HCT116 (cell line): ENCODE measurements at regions not wholly inside any gene's neighbourhood (a gene's known extent, or its start where the extent isn't known, plus 50 kb on each side); places are given as distances from the start of the nearest gene placed in this dataset.

Source experiments
- ATAC-seq: fragments of 200-7000 bp; cut with Tn5 transposase; 2 replicates; pipeline ENCODE4 v1.9.1; 2020; ENCODE audit warnings: mild to moderate bottlenecking, moderate library complexity
- BruUV-seq: library from RNA; stranded (reverse); fragments of 400-500 nt; replicated peaks from 2 replicates; lab custom pipeline; 2021; lab: Mats Ljungman, UMichigan
- CTCF ChIA-PET: fragments of 300-600 bp; sonication (Branson Sonifier 250); formaldehyde crosslinking; loops from one replicate; lab custom pipeline; 2021; ENCODE audit warnings: antibody characterized with exemption; lab: Charles Lee
- POLR2A ChIA-PET: fragments of 300-600, 350-600 bp; sonication (Branson Sonifier 250); formaldehyde crosslinking; loops from one replicate; lab custom pipeline; 2021; ENCODE audit warnings: antibody characterized with exemption; lab: Charles Lee
- RAD21 ChIA-PET, 2 experiments: fragments of 300-600 bp; sonication (Branson Sonifier 250); formaldehyde crosslinking; loops; one replicate each; lab custom pipeline; 2023; ENCODE audit warnings: low total read pairs in 2 of 2; ENCODE audit not compliant: uncharacterized antibody in 2 of 2, unreplicated experiment in 2 of 2, low non-redundant PET in 1 of 2; lab: Charles Lee
- DNase-seq: peaks from one replicate; pipeline ENCODE4 v3.0.0-alpha.2; 2010; ENCODE audit warnings: low read depth, low spot score
- H2AFZ ChIP-seq: fragments of 200-600 bp; shearing (Covaris generic), sonication (generic); 2 replicates; pipeline ENCODE4 v1.6.1; 2017; ENCODE audit warnings: low read depth, mixed run types, mixed read lengths, antibody characterized with exemption, low read length; ENCODE audit not compliant: poor library complexity, severe bottlenecking
- H3K27ac ChIP-seq: 2 replicates; pipeline ENCODE4 v1.5.1; 2012; ENCODE audit warnings: low read depth, low read length
- H3K27me3 ChIP-seq: fragments of 200-600 bp; sonication (generic); 2 replicates; pipeline ENCODE4 v1.6.1; 2016; ENCODE audit warnings: mixed run types, low read length, mixed read lengths; ENCODE audit not compliant: insufficient read depth
- H3K36me3 ChIP-seq, 2 experiments: fragments of 200-500 bp in 1 of 2; fragments of 200-600 bp in 1 of 2; sonication (Bioruptor generic) in 1 of 2; sonication (generic) in 1 of 2; 2 replicates each; pipeline versions ENCODE4 v1.5.1 to v1.6.1; 2014 to 2016; ENCODE audit warnings: low read length in 2 of 2, inconsistent platforms in 1 of 2, mixed read lengths in 1 of 2, mixed run types in 1 of 2; ENCODE audit not compliant: insufficient read depth in 2 of 2, control insufficient read depth in 1 of 2
- H3K4me1 ChIP-seq, 2 experiments: fragments of 200-600 bp in 1 of 2; sonication (generic) in 1 of 2; 2 replicates each; pipeline versions ENCODE4 v1.5.1 to v1.6.1; 2012 to 2017; ENCODE audit warnings: low read length in 2 of 2, inconsistent platforms in 1 of 2, mild to moderate bottlenecking in 1 of 2, mixed read lengths in 1 of 2, mixed run types in 1 of 2, moderate library complexity in 1 of 2; ENCODE audit not compliant: insufficient read depth in 2 of 2, control insufficient read depth in 1 of 2
- H3K4me2 ChIP-seq: fragments of 200-600 bp; sonication (generic); 2 replicates; pipeline ENCODE4 v1.6.1; 2017; ENCODE audit warnings: mixed run types, low read length, mixed read lengths
- H3K4me3 ChIP-seq, 2 experiments: fragments of 200-600 bp in 1 of 2; sonication (generic) in 1 of 2; replicated peaks in 1 of 2; 2 replicates each; pipeline ENCODE4 v1.5.1; 2011 to 2016; ENCODE audit warnings: low read length in 2 of 2, control low read depth in 1 of 2, low read depth in 1 of 2, mild to moderate bottlenecking in 1 of 2, mixed read lengths in 1 of 2, mixed run types in 1 of 2
- H3K79me2 ChIP-seq: fragments of 200-600 bp; sonication (generic); 2 replicates; pipeline ENCODE4 v1.6.1; 2017; ENCODE audit warnings: mild to moderate bottlenecking, mixed run types, low read length, moderate library complexity, mixed read lengths; ENCODE audit not compliant: insufficient read depth
- H3K9ac ChIP-seq: fragments of 200-600 bp; sonication (generic); 2 replicates; pipeline ENCODE4 v1.6.1; 2016; ENCODE audit warnings: low read length, mixed read lengths
- H3K9me2 ChIP-seq: fragments of 200-600 bp; sonication (generic), shearing (Covaris generic); 2 replicates; pipeline ENCODE4 v1.6.1; 2017; ENCODE audit warnings: mixed run types, mild to moderate bottlenecking, moderate library complexity; ENCODE audit not compliant: insufficient read depth
- H3K9me3 ChIP-seq, 2 experiments: fragments of 200-500 bp in 1 of 2; fragments of 200-600 bp in 1 of 2; sonication (Bioruptor generic) in 1 of 2; sonication (generic) in 1 of 2; 2 replicates each; pipeline ENCODE4 v1.6.1; 2014 to 2017; ENCODE audit warnings: low read length in 2 of 2, mixed read lengths in 2 of 2, inconsistent platforms in 1 of 2, low read depth in 1 of 2, mild to moderate bottlenecking in 1 of 2, mixed run types in 1 of 2, moderate library complexity in 1 of 2; ENCODE audit not compliant: control insufficient read depth in 1 of 2, insufficient read depth in 1 of 2
- H4K20me1 ChIP-seq: fragments of 200-600 bp; sonication (generic), shearing (Covaris generic); 2 replicates; pipeline ENCODE4 v1.6.1; 2017; ENCODE audit warnings: mixed run types, mild to moderate bottlenecking, moderate library complexity; ENCODE audit not compliant: insufficient read depth
- CBX3 ChIP-seq: IDR thresholded peaks from 2 replicates; pipeline ENCODE4 v1.6.1; 2012; ENCODE audit warnings: low read depth
- EZH2 ChIP-seq: fragments of 200-600 bp; sonication (generic); IDR thresholded peaks from 2 replicates; pipeline ENCODE4 v1.6.1; 2017; ENCODE audit warnings: antibody characterized with exemption, mixed run types
- EZH2phosphoT487 ChIP-seq: fragments of 200-600 bp; IDR thresholded peaks from 2 replicates; pipeline ENCODE4 v1.6.1; 2018; ENCODE audit warnings: antibody characterized with exemption, borderline replicate concordance
- FOSL1 ChIP-seq: IDR thresholded peaks from 2 replicates; pipeline ENCODE4 v1.6.1; 2012; ENCODE audit warnings: low read depth
- JUND ChIP-seq: IDR thresholded peaks from 2 replicates; pipeline ENCODE4 v1.6.1; 2012
- MAX ChIP-seq: IDR thresholded peaks from 2 replicates; pipeline ENCODE4 v1.6.1; 2012
- POLR2A ChIP-seq: IDR thresholded peaks from 2 replicates; pipeline ENCODE4 v1.7.0; 2011; ENCODE audit warnings: borderline replicate concordance; ENCODE audit not compliant: insufficient read depth, insufficient read length; ENCODE audit errors: extremely low read depth
- YY1 ChIP-seq: IDR thresholded peaks from 2 replicates; pipeline ENCODE4 v1.6.1; 2011; ENCODE audit warnings: low read length, low read depth, moderate library complexity, mild to moderate bottlenecking; ENCODE audit not compliant: insufficient replicate concordance; ENCODE audit errors: extremely low read depth
- ZNF274 ChIP-seq: fragments of 200-500 bp; sonication (Bioruptor generic); IDR thresholded peaks from 2 replicates; pipeline ENCODE4 v1.6.1; 2014; ENCODE audit warnings: mild to moderate bottlenecking, low read depth, low read length, inconsistent platforms
- intact Hi-C: fragments of 100-400 bp; cut with micrococcal nuclease; formaldehyde crosslinking; loops from 2 replicates; pipeline ENCODE4 v1.10.0; 2022
- TF ChIP-seq, protein P1 (sequence below): IDR thresholded peaks from 2 replicates; pipeline ENCODE4 v1.6.1; 2012; ENCODE audit warnings: low read depth
- TF ChIP-seq, protein P2 (sequence below): IDR thresholded peaks from 2 replicates; pipeline ENCODE4 v1.6.1; 2012

DNA sequence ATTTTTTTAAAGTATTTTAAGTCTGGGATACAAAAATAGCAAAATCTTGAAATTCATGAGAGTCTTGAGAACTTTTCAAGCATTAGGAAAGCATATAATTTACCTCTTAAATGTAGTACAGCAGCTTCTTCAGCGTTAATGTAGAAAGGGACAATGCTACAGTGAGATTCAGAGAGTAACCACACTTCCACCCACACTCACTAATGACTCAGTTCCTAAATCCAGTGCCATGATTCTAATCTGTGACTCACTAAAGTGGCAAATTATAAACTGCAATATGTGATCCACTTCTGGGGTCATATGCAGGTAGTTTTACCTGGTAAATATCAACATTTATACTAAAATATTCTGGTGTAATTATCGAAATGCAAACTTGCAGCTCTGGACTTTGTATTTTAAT, 434.5 kb upstream of the TUSC1 start:
- CTCF ChIA-PET, result no interaction called here
- RAD21 ChIA-PET, result no interaction called here
- BruUV-seq, result no TSS peak
- H3K27ac ChIP-seq, result no peak overlapping the region
- no peak overlapping the region for H2AFZ ChIP-seq
- DNase-seq, result no peak
- no peak overlapping the region for H3K4me3 ChIP-seq
- no peak overlapping the region for H3K4me2 ChIP-seq
- H3K79me2 ChIP-seq, result no peaks in the 10 kb centered on the region
- no peaks in the 10 kb centered on the region for H3K9me2 ChIP-seq
- no peaks in the 10 kb centered on the region for H4K20me1 ChIP-seq
- H3K4me1 ChIP-seq, result no peaks in the 10 kb centered on the region
- H3K36me3 ChIP-seq, result no peaks in the 10 kb centered on the region
- no peaks in the 10 kb centered on the region for H3K27me3 ChIP-seq
- intact Hi-C loops, result no loop called here
- POLR2A ChIA-PET, result no interaction called here
- TF ChIP-seq EZH2, result no peak
- no peak for TF ChIP-seq ZNF274
- no peak for TF ChIP-seq POLR2A
- TF ChIP-seq CBX3, result no peak
- TF ChIP-seq MAX, result no peak
- TF ChIP-seq YY1, result no peak
- TF ChIP-seq, protein P1, sequence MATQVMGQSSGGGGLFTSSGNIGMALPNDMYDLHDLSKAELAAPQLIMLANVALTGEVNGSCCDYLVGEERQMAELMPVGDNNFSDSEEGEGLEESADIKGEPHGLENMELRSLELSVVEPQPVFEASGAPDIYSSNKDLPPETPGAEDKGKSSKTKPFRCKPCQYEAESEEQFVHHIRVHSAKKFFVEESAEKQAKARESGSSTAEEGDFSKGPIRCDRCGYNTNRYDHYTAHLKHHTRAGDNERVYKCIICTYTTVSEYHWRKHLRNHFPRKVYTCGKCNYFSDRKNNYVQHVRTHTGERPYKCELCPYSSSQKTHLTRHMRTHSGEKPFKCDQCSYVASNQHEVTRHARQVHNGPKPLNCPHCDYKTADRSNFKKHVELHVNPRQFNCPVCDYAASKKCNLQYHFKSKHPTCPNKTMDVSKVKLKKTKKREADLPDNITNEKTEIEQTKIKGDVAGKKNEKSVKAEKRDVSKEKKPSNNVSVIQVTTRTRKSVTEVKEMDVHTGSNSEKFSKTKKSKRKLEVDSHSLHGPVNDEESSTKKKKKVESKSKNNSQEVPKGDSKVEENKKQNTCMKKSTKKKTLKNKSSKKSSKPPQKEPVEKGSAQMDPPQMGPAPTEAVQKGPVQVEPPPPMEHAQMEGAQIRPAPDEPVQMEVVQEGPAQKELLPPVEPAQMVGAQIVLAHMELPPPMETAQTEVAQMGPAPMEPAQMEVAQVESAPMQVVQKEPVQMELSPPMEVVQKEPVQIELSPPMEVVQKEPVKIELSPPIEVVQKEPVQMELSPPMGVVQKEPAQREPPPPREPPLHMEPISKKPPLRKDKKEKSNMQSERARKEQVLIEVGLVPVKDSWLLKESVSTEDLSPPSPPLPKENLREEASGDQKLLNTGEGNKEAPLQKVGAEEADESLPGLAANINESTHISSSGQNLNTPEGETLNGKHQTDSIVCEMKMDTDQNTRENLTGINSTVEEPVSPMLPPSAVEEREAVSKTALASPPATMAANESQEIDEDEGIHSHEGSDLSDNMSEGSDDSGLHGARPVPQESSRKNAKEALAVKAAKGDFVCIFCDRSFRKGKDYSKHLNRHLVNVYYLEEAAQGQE, result no peak
- no peak for TF ChIP-seq FOSL1
- TF ChIP-seq, protein P2, sequence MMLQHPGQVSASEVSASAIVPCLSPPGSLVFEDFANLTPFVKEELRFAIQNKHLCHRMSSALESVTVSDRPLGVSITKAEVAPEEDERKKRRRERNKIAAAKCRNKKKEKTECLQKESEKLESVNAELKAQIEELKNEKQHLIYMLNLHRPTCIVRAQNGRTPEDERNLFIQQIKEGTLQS, result no peak
- TF ChIP-seq JUND, result no peak
- no peak for TF ChIP-seq EZH2phosphoT487
- TF ChIP-seq, all 23 proteins: peak for 0
- Histone ChIP-seq H3K9me3 (peaks cover 5 to 12% of the 10 kb centered on the region in 2 experiments; a peak in 2 of 4 replicates), H3K9ac (no peak overlapping the region)
- ATAC-seq, result no peak
